Retina (tissue), 1 donor: ENCODE measurements at regions not wholly inside any gene's neighbourhood (a gene's known extent, or its start where the extent isn't known, plus 50 kb on each side); places are given as distances from the start of the nearest gene placed in this dataset.

Experiments
- DNase-seq: peaks from one replicate; pipeline ENCODE4 v3.0.0-alpha.2; 2016

DNA sequence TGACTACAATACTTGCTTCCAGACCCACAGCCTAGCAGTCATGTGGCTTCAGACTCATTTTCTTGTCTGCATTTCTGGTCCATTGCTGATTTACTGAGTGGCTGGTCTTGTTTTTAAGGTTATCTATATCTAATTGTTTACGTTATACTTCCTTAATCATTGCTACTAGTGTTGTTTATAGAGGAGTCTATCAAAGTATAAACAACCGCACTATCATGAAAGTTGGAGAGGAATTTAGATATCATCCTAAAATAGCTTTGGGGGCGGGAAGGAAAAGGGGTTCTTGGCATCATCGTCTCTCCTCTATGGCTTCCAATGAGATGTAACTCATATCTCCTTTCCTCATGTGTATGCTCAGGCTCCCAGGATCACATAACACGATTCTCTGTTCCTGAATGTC is 372.1 kb upstream of the PBX1 start:
- DNase-seq = no peak

DNA sequence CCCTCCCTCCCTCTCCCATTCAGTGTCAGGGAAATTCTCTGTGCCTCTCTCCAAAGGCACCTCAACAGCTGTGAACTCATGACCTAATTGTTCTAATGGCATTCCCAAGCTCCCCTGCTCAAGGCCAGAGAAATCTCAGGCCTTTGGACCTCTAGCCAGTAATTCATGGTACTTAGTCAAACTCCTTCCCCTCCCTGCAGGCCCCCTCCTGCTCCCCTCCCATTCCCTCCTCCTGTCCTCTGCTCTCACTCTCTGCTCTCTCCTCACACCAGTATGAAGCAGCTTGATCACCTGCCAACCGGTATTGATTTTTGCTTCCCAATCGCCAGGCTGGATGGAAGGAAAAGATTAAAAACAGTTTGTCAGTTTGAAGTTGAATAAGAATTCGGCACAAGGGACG is 370.5 kb upstream of the PBX1 start:
- peak; percentile 35 for DNase-seq

DNA sequence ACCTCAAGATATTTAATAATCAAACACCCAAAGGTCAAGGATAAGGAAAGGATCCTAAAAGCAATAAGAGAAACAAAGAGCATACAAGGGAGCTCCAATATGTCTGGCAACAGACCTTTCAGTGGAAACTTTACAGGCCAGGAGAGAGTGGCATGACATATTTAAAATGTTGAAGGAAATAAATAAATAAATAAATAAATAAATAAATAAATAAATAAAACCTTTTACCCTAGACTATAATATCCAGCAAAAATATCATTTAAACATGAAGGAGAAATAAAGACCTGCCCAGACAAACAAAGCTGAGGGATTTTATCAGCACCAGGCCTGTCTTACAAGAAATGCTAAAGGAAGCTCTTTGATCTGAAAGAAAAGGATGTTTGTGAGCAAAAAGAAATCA is 367.8 kb upstream of the PBX1 start:
- no peak for DNase-seq

DNA sequence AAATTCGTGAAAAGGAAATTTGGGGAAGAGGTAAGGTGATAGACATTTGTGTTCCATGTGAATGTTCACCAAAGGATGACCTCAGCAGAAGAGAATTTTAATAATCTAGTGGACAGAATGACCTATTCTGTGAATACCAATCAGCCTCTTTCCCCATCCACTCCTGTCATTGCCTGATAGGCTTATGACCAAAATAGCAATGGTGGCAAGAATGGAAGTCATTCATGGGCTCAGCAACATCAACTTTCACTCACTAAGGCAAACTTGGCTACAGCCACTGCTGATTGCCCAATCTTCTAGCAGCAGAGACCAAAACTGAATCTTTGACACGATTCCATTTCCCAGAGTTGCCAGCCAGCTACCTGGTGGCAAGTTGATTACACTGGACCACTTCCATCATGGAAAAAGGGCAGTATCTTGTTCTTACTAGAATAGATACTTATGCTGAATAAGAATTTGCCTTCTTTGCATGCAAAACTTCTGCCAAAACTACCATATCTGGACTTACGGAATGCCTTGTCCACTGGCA is 348.7 kb upstream of the PBX1 start:
- no peak for DNase-seq

DNA sequence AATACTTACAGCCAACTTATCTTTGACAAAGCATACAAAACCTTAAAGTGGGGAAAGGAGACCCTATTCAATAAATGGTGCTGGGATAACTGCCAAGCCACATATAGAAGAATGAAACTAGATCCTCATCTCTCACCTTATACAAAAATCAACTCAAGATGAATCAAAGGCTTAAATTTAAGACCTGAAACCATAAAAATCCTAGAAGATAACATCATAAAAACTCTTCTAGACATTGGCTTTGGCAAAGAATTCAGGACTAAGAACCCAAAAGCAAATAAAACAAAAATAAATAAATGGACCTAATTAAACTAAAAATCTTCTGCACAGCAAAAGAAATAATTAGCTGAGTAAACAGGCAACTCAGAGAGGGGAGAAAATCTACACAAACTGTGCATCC is 335.6 kb upstream of the PBX1 start:
- DNase-seq = no peak

DNA sequence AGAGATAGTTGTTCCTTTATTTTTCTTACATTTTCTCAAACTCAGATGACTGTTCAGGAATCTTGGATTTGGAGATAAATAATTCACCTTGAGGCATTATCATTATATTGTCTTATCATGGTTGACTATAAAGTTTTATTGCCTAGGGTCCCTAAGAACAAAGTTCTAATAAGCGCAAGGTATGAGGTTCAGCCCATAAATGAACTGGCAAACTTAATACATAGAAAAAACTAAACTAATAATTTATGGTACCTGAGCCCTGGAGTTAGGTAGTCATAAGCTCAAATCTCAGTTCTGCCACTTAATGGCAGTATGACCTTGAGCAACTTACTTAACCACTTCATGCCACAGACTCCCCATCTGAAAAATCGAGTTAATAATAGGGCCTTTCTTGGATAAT is 334.0 kb upstream of the PBX1 start:
- no peak for DNase-seq

DNA sequence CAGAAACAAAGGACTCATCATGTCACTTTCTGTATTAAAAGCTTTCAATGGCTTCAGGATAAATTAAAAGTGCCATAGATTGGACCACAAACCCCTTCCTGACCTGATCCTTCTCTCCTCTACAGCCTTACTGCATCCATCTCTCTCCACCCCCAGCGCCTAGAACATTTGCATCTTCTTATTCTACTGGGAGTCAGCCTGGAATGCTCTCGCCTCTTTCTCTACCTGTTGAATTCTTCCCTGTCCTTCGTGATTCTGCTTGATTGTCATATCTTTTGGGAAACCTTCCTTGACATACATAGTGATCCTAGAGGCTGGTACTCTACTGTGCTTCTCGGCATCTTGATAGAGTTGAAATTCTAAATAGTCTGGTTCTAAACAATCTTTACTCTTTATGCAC is 332.0 kb upstream of the PBX1 start:
- DNase-seq = no peak

DNA sequence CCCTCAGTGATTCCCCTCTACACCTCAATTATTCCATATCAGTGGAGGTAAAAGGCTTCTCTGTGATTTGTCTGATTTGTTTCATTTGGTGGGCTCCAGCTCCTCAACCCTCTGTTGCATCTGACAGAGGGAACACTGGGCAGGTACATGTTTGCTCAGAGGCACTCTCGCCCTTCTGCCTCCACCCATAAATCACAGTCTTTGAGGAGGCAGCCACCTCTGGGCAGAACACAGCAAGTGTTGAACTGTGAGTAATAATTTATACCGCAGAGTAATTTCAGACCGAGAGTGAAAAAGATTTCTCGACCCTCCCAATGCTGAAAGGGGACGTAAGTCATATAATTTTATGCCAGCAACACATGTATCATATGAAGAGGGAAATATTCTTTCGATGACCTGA is 330.1 kb upstream of the PBX1 start:
- DNase-seq = no peak

DNA sequence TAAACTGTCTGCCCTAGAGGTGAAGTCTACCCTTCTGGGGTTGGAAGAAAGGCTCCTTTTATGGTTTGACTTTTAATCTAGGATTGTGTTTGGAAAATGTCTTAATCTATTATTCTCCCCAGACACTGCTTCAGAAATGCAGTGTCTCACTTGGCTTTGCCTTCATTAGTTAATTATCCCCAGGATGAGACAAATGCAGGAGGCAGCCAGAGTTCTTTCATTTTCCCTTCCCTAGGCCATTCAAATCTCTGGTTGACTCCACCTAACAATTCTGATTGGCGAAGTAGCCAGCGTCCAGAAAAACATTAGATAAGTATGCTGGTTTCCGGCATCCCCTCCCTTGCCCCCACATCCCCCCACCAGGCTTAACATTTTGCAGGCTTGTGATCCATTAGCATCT is 325.8 kb upstream of the PBX1 start:
- DNase-seq = peak; percentile 8

DNA sequence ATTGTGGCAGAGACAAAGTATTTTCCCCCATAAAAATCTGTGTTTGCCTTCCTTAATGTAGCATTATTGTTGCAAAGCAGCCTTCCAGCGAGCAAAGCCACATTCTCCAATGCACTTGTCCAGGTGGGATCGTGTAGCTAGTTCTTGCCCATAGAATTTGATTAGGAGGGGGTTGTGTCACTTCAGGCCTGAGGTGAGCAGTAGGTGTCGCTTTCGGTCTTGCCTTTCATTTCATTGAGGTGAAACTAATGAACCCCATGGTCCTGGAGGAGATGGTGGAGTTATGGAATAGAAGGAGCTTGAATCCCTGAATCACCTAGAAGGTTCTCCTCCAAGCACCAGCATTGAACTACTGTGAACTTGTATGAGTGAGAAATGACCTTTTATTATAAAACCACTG is 318.9 kb upstream of the PBX1 start:
- DNase-seq = no peak

DNA sequence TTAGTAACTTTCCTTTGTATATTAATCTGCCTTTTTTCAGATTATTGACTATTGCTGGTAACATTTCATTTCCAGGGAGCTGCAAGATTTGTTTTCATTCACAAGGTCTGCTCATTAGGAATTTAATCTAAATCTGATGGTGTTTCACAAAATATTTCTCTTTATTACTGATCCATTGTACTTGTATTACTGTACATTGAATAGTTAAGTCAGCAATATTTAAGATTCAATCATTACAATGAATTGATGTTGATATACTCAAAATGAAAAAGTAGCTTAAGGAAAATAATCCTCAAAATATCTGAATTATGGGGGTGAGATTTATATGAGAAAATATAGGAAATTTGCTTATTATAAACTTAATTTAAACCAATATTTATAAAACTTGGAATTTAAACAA is 308.6 kb upstream of the PBX1 start:
- DNase-seq = no peak

DNA sequence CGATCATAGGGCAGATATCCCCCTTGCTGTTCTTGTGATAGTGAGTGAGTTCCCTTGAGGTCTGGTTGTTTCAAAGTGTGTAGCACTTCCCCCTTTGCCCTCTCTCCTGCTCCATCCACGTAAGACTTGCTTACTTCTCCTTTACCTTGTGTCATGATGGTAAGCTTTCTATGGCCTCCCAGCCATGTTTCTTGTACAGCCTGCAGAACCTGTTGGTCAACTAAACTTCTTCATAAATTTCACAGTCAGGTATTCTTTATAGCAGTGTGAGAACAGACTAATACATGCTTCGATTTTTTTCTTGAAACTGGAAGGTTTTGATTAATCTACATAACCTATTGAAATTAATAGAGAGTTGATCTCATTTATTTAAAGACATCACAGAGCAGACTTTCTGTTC is 302.5 kb upstream of the PBX1 start:
- no peak for DNase-seq

DNA sequence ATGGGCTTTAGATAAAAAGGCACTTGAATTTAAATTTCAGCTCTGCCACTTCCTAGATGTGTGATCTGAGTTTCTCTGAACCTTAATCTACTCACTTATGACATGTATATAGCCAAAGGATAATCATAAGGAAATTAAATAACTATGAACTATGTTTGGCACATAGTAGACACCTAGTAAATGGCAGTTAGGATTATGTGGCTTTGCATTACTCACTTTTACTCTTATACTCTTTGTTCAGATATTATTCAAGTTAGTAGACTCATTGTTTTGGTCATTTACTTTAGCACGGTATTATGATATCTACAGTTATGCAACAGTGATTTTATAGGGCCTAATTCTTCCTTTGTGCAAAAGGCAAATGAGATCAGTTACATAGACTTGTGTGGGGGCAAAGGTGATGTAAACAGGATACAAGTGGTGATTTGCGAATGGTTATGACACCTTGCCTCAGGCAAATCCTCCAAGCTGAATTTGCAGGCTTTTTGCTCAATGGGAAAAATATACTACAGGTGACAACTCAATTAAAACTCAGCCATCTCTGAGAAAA is 297.2 kb upstream of the PBX1 start:
- no peak for DNase-seq

DNA sequence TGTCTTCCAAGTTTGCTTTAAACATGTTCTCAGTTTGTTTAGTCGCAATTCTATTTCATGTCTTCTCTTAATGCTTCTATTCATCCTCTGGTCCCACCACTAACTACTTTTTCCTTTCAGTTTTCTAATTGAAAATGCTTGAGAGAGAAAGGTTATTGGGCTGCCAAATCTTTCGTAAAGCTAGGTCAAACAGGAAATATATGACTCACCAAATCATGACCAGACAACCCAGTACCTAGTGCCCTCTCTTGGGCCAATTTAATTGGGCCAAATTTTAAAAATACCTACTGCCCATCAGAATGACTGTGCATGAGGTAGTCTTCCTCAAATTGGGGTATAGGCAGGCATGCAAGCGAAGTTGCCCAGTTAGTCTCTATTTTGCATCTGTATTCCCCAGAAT is 295.4 kb upstream of the PBX1 start:
- no peak for DNase-seq

DNA sequence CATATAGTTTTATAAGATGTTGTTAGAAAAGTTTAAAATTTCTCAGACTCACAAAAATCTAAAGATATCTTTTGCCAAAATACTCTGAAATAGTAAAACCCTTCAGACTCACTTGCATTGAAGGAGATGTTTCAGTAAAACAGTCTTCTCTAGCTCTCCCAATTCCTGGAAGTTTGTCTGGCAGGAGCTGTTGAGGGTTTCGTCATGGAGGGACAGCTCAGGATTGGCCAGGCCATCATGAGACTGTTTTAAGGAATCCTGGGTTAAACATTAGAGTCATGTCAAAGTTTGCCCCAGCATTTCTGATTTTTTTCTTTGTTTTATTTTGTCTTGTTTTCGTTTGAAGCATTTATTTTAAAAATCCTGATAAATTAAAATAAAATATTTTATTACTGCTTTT is 293.8 kb upstream of the PBX1 start:
- DNase-seq = no peak

DNA sequence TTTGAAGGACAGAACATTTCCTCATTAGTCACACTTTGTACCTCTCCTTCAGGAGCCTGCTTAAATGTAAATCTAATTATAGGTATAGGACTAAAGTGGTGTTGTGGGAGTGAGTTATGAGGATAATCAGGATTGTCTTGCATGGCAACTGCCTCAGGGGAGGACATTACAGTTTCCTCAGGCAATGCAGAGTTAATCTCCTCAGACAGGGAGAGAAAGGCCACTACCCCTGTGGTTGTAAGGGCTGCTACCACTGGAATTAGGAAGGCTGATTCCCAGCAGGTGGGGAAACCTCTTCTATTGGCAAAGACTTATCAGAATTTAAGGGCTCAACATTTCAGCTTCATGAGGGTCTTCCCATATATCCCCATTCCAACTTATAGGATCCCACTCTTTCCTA is 286.8 kb upstream of the PBX1 start:
- DNase-seq = no peak

DNA sequence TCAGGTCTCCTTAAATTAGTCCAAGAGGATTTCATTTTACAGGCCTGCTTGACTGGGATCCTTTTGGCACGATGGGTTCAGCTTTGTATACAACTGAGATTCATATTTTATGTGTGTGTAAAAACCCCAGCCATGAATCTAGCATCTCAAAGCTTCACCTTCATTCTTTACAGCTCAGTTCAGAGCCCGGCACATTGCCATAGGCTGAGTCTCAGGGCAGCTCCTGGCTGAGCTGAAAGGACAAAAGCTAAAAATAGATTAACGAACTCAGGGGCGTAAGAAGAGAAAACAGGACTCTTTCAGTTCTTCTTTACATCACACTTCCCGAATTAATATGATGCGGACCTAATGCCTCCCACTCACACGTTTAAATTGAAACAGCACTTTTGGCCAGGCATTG is 262.8 kb upstream of the PBX1 start:
- no peak for DNase-seq

DNA sequence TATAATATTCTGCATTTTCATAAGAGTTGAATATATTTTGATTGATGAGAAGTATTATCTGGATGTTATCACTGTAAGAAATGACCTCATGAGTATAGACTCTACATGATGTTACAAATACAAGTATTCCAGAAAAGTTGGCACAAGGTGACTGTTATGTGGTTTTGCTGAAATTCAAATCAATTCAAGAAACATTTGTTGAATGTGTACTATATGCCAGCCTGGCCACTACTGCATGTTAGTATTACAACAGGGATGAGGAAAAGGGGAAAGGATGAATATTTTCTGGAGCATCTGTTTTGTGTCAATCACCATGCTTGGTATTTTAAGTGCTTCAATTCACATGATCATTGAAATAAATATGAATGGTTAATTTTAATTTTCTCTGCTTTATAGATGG is 250.9 kb upstream of the PBX1 start:
- DNase-seq = no peak

DNA sequence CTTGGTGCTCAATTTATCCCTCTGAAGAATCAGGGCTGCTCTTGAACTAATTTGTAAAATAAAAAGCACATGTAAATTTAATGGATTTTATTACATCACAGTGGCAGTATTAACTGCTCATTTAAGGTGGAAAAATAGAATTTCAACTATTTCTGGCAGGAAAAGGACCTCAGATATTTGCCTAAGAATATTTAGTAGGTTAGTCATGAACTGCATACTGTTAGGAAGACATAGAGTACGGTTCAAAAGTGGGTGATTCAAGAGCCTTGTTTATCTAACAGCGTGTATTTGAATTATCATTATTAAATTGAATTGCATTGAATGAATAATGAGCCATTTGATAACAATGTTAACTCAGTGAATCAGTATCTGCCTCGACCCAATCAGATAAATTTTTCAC is 248.8 kb upstream of the PBX1 start:
- DNase-seq = no peak

DNA sequence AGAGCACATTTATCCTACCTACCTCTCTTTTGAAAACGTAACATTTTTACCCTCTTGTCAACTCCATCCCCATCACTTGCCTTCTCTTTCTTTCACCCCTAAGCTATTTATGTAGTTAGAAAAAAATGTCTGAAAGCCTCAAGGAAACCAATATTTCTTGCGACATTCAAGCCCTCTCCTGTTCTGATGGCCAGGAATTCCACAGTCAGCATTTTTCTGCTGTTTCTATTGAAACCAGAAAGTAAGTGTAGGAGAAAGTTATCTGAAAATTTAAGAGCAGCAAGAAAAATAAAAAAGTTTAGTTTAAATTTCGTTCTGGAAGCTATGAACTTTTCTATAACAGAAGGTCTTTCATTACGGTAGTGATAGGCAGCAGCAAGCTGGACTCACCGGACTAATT is 247.6 kb upstream of the PBX1 start:
- no peak for DNase-seq

DNA sequence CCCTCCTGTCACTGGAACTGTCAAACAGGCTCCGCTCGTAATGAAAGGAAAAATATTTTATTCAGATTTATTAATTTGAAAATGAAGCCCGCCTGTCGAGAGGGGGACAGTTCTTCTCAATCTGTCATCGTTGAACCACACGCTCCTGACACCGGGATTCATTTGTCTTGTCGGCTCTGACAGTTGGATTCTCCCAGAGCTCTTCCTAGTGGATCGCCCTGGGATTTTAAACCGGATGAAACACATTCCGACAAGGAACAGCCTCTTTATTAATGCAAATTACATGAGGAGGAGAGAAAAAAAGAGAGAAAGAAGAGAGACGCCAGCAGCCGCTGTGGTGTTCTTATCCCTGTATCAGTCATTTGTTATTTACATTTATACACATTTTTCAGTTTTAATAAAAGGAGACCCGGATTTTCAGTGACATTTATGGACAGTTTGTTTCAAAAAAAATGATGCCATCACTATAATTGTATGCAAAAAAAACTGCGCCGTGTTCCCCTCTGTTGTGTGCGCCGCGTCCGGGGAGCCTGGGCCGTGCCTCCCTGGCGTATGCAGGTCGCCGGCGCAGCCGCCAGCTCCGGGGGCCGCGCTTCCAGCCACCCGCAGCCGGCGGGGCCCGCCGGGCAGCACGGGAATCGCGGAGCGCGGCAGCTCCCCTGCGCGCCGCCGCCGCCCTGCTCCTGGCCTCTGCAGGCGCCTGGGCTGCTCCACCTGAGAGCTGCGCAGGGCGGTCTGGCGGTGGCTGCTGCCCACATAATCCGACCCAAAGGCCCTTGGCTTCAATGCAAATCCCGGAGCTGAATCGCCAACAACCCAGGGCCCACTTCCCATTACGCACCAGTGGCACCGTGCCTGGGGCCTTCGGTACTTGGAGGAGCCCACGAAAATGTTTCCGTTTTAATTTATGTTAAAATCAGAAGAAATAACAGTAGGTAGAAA is 237.9 kb upstream of the PBX1 start:
- peak; percentile 77 for DNase-seq

DNA sequence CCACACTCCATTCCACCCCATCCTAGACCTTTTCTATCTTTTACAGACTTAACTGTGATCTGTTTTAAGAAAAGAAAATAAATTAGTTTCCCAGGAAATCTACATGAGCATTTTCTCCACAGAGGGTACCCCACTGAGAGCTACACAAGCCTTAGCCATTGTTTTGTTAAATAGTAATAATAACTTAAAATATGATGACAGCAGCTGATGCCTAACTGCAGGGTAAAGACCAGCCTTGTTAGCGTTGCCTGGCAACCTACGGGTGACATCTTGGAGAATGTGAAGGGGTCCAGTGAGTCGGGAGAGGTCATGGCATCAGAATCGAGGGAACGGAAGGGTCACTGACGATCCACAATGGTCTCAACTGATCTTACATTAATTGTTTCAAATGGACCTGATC is 233.2 kb upstream of the PBX1 start:
- DNase-seq = peak; percentile 23

DNA sequence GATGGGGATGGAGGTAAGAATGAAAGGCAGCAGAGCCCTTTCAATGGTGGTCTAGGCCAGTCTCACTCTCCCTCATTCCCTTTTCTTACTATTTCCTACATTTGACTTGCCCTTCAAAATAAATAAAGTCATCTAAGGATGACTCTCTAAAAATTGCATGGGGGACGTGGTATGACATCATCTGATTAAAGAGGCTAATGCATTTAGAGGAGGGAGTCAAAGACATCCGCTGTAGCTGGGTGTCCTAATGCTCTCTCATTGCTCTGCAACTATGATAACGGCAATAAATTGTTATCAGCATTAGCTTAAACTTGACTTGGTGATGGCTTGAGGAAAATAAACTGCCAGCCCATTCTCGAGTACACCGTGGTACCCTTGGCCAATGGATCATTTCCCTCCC is 225.6 kb upstream of the PBX1 start:
- no peak for DNase-seq

DNA sequence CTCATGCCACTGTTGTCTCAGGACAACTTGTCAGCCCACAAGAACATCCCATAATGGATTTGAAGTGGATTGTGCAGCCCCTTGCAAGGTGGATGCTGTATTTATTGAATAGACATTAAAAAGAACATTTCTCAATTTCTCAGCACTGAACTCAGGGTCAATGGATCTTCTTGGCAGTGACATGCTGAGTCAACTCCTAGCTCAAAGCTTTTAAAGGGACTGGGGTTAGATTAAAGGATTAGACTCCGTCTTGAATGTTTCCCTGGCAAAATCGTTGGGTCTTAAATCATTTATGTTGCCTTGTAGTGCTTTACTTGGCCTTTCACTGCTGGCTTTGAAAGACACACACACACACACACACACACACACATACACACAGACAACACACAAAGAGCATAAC is 221.6 kb upstream of the PBX1 start:
- DNase-seq = no peak

DNA sequence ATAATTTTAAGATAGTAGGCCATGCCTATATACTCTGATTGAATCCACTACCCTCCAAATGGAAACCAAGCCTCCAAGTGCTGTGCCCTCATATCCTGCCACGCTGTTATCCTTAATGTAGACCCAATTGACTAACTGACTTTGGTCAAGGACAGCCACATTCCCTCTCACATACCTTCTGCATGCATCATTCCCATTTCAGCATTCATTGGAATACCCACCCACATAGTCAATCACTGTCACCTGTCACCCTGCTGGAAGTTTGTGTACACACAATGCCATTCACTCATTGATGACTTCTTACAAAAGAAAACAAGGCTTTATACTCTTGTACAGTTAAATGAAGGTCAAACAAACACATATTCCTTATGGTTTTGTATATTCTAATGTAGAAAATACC is 221.1 kb upstream of the PBX1 start:
- no peak for DNase-seq
